IMR-90 (cell line): ENCODE measurements at regions not wholly inside any gene's neighbourhood (a gene's known extent, or its start where the extent isn't known, plus 50 kb on each side); places are given as distances from the start of the nearest gene placed in this dataset.

Experiments used
- ATAC-seq: fragments of 200-7000 bp; cut with Tn5 transposase; 2 replicates; pipeline ENCODE4 v1.9.1; 2020; ENCODE audit warnings: low read depth, mild to moderate bottlenecking, moderate library complexity
- BruUV-seq: library from RNA; stranded (reverse); fragments of 400-500 nt; replicated peaks from 2 replicates; lab custom pipeline; 2021; lab: Mats Ljungman, UMichigan
- CTCF ChIA-PET: fragments of 300-600 bp; formaldehyde crosslinking; extraction: SDS; loops from one replicate; lab custom pipeline; 2021; ENCODE audit warnings: antibody characterized with exemption; lab: Yijun Ruan, JAX
- POLR2A ChIA-PET: fragments of 300-600 bp; sonication (Branson Sonifier 250); formaldehyde crosslinking; loops from one replicate; lab custom pipeline; 2022; ENCODE audit warnings: antibody characterized with exemption; ENCODE audit not compliant: unreplicated experiment; lab: Charles Lee
- DNase-seq: peaks from one replicate; pipeline ENCODE4 v3.0.0; 2013
- H2AFZ ChIP-seq: replicated peaks from 2 replicates; pipeline ENCODE3; 2013; ENCODE audit warnings: low read length, mild to moderate bottlenecking; ENCODE audit not compliant: poor library complexity
- H2AK5ac ChIP-seq: 2 replicates; pipeline ENCODE4 v1.6.1; 2013; ENCODE audit warnings: low read depth, low read length, inconsistent platforms
- H2AK9ac ChIP-seq: replicated peaks from 2 replicates; pipeline ENCODE3; 2013; ENCODE audit warnings: mild to moderate bottlenecking, low read depth, low read length, moderate library complexity; ENCODE audit not compliant: poor library complexity
- H2BK120ac ChIP-seq: 2 replicates; pipeline ENCODE4 v1.6.1; 2013; ENCODE audit warnings: low read depth, low read length, inconsistent platforms
- H2BK15ac ChIP-seq: 3 replicates; pipeline ENCODE4 v1.6.1; 2013; ENCODE audit warnings: low read depth, low read length, inconsistent platforms
- H2BK20ac ChIP-seq: 2 replicates; pipeline ENCODE4 v1.6.1; 2013; ENCODE audit warnings: low read depth, mild to moderate bottlenecking, inconsistent platforms, low read length, moderate library complexity
- H2BK5ac ChIP-seq: 2 replicates; pipeline ENCODE4 v1.6.1; 2013; ENCODE audit warnings: mild to moderate bottlenecking, low read depth, low read length, inconsistent platforms; ENCODE audit not compliant: poor library complexity, severe bottlenecking
- H3K14ac ChIP-seq: replicated peaks from 2 replicates; pipeline ENCODE4 v1.6.1; 2013; ENCODE audit warnings: low read depth, low read length, inconsistent platforms
- H3K18ac ChIP-seq: 2 replicates; pipeline ENCODE4 v1.6.1; 2013; ENCODE audit warnings: low read depth, low read length, control low read depth
- H3K23ac ChIP-seq: 2 replicates; pipeline ENCODE4 v1.6.1; 2013; ENCODE audit warnings: low read depth, low read length, inconsistent platforms
- H3K27ac ChIP-seq: 2 replicates; pipeline ENCODE4 v1.5.1; 2013; ENCODE audit warnings: mild to moderate bottlenecking, control low read depth, low read length; ENCODE audit not compliant: insufficient read depth
- H3K27me3 ChIP-seq: 2 replicates; pipeline ENCODE4 v1.6.1; 2013; ENCODE audit warnings: low read length; ENCODE audit not compliant: control insufficient read depth, insufficient read depth
- H3K36me3 ChIP-seq: 2 replicates; pipeline ENCODE4 v1.6.1; 2013; ENCODE audit warnings: low read length, mixed read lengths; ENCODE audit not compliant: control insufficient read depth, insufficient read depth
- H3K4ac ChIP-seq: 2 replicates; pipeline ENCODE4 v1.6.1; 2013; ENCODE audit warnings: low read depth, low read length, inconsistent platforms
- H3K4me1 ChIP-seq: 2 replicates; pipeline ENCODE4 v1.6.1; 2013; ENCODE audit warnings: low read length, mixed read lengths; ENCODE audit not compliant: control insufficient read depth, insufficient read depth
- H3K4me2 ChIP-seq: 2 replicates; pipeline ENCODE4 v1.6.1; 2013; ENCODE audit warnings: low read depth, mild to moderate bottlenecking, control low read depth, low read length, moderate library complexity
- H3K4me3 ChIP-seq: 2 replicates; pipeline ENCODE4 v1.5.1; 2013; ENCODE audit warnings: low read depth, mild to moderate bottlenecking, control low read depth, low read length, moderate library complexity; ENCODE audit not compliant: insufficient read depth
- H3K56ac ChIP-seq: 2 replicates; pipeline ENCODE4 v1.6.1; 2013; ENCODE audit warnings: low read length, inconsistent platforms; ENCODE audit not compliant: insufficient read depth; ENCODE audit errors: extremely low read depth
- H3K79me1 ChIP-seq, 2 experiments: 2 replicates each; pipeline ENCODE4 v1.6.1; 2013; ENCODE audit warnings: low read length in 2 of 2, inconsistent platforms in 1 of 2, low read depth in 1 of 2
- H3K9ac ChIP-seq: 2 replicates; pipeline ENCODE4 v1.6.1; 2013; ENCODE audit warnings: low read depth, low read length, control low read depth
- H3K9me1 ChIP-seq: 2 replicates; pipeline ENCODE4 v1.6.1; 2013; ENCODE audit warnings: low read length, inconsistent platforms; ENCODE audit not compliant: insufficient read depth
- H3K9me3 ChIP-seq: 2 replicates; pipeline ENCODE4 v1.6.1; 2013; ENCODE audit warnings: low read length; ENCODE audit not compliant: control insufficient read depth, insufficient read depth
- H4K20me1 ChIP-seq: 2 replicates; pipeline ENCODE4 v1.6.1; 2013; ENCODE audit warnings: low read length, inconsistent platforms; ENCODE audit not compliant: insufficient read depth
- H4K5ac ChIP-seq: 2 replicates; pipeline ENCODE4 v1.6.1; 2013; ENCODE audit warnings: mild to moderate bottlenecking, low read depth, low read length, control low read depth
- H4K8ac ChIP-seq, 2 experiments: 2 replicates each; pipeline ENCODE4 v1.6.1; 2013; ENCODE audit warnings: low read depth in 2 of 2, low read length in 2 of 2, control low read depth in 1 of 2, inconsistent platforms in 1 of 2
- H4K91ac ChIP-seq: 2 replicates; pipeline ENCODE4 v1.6.1; 2013; ENCODE audit warnings: low read depth, low read length, inconsistent platforms; ENCODE audit not compliant: insufficient read depth
- BHLHE40 ChIP-seq: fragments of 150-350 bp; IDR thresholded peaks from 2 replicates; pipeline ENCODE4 v1.6.1; 2016; ENCODE audit warnings: mild to moderate bottlenecking, low read depth, low read length
- CEBPB ChIP-seq: IDR thresholded peaks from 2 replicates; pipeline ENCODE4 v1.6.1; 2012; ENCODE audit warnings: low read depth, low read length, improper control_type of control experiment
- CHD1 ChIP-seq: IDR thresholded peaks from 2 replicates; pipeline ENCODE4 v1.6.1; 2012; ENCODE audit warnings: low read depth, low read length, improper control_type of control experiment
- FOS ChIP-seq: fragments of 150-350 bp; IDR thresholded peaks from 2 replicates; pipeline ENCODE4 v1.6.1; 2016; ENCODE audit warnings: low read depth, low read length
- MAFK ChIP-seq: IDR thresholded peaks from 2 replicates; pipeline ENCODE4 v1.6.1; 2012; ENCODE audit warnings: low read depth, low read length, improper control_type of control experiment
- MAZ ChIP-seq: IDR thresholded peaks from 2 replicates; pipeline ENCODE4 v1.6.1; 2012; ENCODE audit warnings: low read depth, mild to moderate bottlenecking, low read length, improper control_type of control experiment, moderate library complexity, borderline replicate concordance
- MXI1 ChIP-seq: IDR thresholded peaks from 2 replicates; pipeline ENCODE4 v1.6.1; 2012; ENCODE audit warnings: low read depth, mild to moderate bottlenecking, low read length, moderate library complexity, borderline replicate concordance
- POLR2A ChIP-seq: IDR thresholded peaks from 2 replicates; pipeline ENCODE4 v1.6.1; 2012; ENCODE audit warnings: mild to moderate bottlenecking, low read depth, low read length
- RCOR1 ChIP-seq: IDR thresholded peaks from 2 replicates; pipeline ENCODE4 v1.6.1; 2012; ENCODE audit warnings: mild to moderate bottlenecking, low read length, improper control_type of control experiment; ENCODE audit not compliant: insufficient replicate concordance
- SMC3 ChIP-seq: fragments of 150-350 bp; IDR thresholded peaks from 2 replicates; pipeline ENCODE4 v1.6.1; 2016; ENCODE audit warnings: low read depth, mild to moderate bottlenecking, antibody characterized with exemption, low read length, moderate library complexity
- WGBS, 2 experiments: methylation state at CpG; one replicate each; pipeline versions ENCODE4 v1.1.5 to v1.1.7; 2013; ENCODE audit warnings: missing lambda C conversion rate in 2 of 2; ENCODE audit not compliant: insufficient read length in 1 of 2; ENCODE audit errors: extremely low coverage in 2 of 2; 5-methylcytosine and 5-hydroxymethylcytosine counted together
- dilution Hi-C: fragments of 300-500 bp; cut with HindIII; formaldehyde crosslinking; loops from one replicate; pipeline ENCODE4 v1.14.3; 2018; ENCODE audit warnings: low sequenced_read_pairs; ENCODE audit not compliant: unreplicated experiment
- in situ Hi-C: fragments of 300-500 bp; cut with MboI; formaldehyde crosslinking; loops from 3 replicates; pipeline ENCODE4 v1.14.3; 2019; ENCODE audit warnings: low sequenced_read_pairs, inconsistent platforms, mixed read lengths
- intact Hi-C: fragments of 100-400 bp; cut with micrococcal nuclease; formaldehyde crosslinking; loops from 2 replicates; pipeline ENCODE4 v1.10.0; 2022
- TF ChIP-seq, protein P1 (sequence below): fragments of 150-350 bp; IDR thresholded peaks from 2 replicates; pipeline ENCODE4 v1.6.1; 2017; ENCODE audit warnings: mild to moderate bottlenecking, antibody characterized with exemption, low read length, low read depth
- TF ChIP-seq, protein P2 (sequence below): fragments of 150-350 bp; IDR thresholded peaks from 2 replicates; pipeline ENCODE4 v1.6.1; 2016; ENCODE audit warnings: low read depth, mild to moderate bottlenecking, low read length, moderate library complexity, borderline replicate concordance
- TF ChIP-seq, protein P3 (sequence below): conservative IDR thresholded peaks from 2 replicates; pipeline ENCODE4 v1.5.1; 2012; ENCODE audit warnings: mild to moderate bottlenecking, low read depth, low read length, improper control_type of control experiment

DNA sequence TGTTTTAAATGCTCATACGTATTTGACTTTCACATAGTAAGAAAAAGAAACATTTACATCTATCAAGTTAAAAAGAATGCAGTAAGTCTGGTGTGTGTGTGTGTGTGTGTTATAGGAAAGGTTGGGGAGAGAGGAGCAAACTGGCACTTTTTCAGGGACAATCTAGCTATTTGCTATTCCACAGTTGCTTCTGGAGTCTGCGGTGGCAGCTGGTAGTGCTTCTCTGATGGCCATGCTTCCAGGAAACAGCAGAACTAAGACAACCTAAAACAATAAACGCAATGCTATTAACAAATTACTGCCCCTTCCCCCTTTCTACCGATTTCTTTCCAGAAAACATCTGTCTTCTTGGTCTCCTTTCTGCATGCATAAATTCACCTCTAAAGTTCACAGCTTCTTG is 70.0 kb upstream of the CDH10 start:
- Histone ChIP-seq H3K56ac (no peak overlapping the region), H3K9me1 (no peaks in the 10 kb centered on the region), H4K20me1 (no peaks in the 10 kb centered on the region), H2BK15ac (no peak overlapping the region), H3K27me3 (no peaks in the 10 kb centered on the region), H2AK5ac (no peak overlapping the region), H3K9ac (no peak overlapping the region), H3K4me3 (no peak overlapping the region), H2BK5ac (no peak overlapping the region), H2AFZ (no peak overlapping the region), H3K36me3 (no peaks in the 10 kb centered on the region), H3K4ac (no peak overlapping the region), H2BK20ac (no peak overlapping the region), H3K4me2 (no peak overlapping the region), H4K8ac (no peak overlapping the region), H3K27ac (no peak overlapping the region), H3K4me1 (no peaks in the 10 kb centered on the region), H2BK120ac (no peak overlapping the region), H3K14ac (no peak overlapping the region), H3K9me3 (peaks cover 7% of the 10 kb centered on the region), H3K23ac (no peak overlapping the region), H3K79me1 (no peaks in the 10 kb centered on the region), H2AK9ac (no peak overlapping the region), H4K5ac (no peak overlapping the region), H3K18ac (no peak overlapping the region), H4K91ac (no peak overlapping the region)
- no peak for ATAC-seq
- in situ Hi-C loops (no loop called here), dilution Hi-C loops (no loop called here), intact Hi-C loops (no loop called here)
- WGBS, 2 experiments: 0% methylated on average over 1 of the region's 4 CpGs; no CpG with 5 or more reads in 1 of the 2 experiments
- TF ChIP-seq, protein P1, sequence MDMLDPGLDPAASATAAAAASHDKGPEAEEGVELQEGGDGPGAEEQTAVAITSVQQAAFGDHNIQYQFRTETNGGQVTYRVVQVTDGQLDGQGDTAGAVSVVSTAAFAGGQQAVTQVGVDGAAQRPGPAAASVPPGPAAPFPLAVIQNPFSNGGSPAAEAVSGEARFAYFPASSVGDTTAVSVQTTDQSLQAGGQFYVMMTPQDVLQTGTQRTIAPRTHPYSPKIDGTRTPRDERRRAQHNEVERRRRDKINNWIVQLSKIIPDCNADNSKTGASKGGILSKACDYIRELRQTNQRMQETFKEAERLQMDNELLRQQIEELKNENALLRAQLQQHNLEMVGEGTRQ: no peak
- TF ChIP-seq RCOR1: no peak
- TF ChIP-seq MAZ: no peak
- no peak for TF ChIP-seq CEBPB
- no peak for TF ChIP-seq MAFK
- no peak for TF ChIP-seq BHLHE40
- no peak for TF ChIP-seq CHD1
- no peak for TF ChIP-seq MXI1
- TF ChIP-seq, protein P2, sequence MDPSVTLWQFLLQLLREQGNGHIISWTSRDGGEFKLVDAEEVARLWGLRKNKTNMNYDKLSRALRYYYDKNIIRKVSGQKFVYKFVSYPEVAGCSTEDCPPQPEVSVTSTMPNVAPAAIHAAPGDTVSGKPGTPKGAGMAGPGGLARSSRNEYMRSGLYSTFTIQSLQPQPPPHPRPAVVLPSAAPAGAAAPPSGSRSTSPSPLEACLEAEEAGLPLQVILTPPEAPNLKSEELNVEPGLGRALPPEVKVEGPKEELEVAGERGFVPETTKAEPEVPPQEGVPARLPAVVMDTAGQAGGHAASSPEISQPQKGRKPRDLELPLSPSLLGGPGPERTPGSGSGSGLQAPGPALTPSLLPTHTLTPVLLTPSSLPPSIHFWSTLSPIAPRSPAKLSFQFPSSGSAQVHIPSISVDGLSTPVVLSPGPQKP: no peak
- TF ChIP-seq, protein P3, sequence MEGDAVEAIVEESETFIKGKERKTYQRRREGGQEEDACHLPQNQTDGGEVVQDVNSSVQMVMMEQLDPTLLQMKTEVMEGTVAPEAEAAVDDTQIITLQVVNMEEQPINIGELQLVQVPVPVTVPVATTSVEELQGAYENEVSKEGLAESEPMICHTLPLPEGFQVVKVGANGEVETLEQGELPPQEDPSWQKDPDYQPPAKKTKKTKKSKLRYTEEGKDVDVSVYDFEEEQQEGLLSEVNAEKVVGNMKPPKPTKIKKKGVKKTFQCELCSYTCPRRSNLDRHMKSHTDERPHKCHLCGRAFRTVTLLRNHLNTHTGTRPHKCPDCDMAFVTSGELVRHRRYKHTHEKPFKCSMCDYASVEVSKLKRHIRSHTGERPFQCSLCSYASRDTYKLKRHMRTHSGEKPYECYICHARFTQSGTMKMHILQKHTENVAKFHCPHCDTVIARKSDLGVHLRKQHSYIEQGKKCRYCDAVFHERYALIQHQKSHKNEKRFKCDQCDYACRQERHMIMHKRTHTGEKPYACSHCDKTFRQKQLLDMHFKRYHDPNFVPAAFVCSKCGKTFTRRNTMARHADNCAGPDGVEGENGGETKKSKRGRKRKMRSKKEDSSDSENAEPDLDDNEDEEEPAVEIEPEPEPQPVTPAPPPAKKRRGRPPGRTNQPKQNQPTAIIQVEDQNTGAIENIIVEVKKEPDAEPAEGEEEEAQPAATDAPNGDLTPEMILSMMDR: no peak
- TF ChIP-seq SMC3: no peak
- TF ChIP-seq FOS: no peak
- TF ChIP-seq POLR2A: no peak
- DNase-seq: no peak
- no TSS peak for BruUV-seq
- ChIA-PET CTCF (no interaction called here), POLR2A (no interaction called here)
